ENCODE measurements at regions not wholly inside any gene's neighbourhood (a gene's known extent, or its start where the extent isn't known, plus 50 kb on each side); places are given as distances from the start of the nearest gene placed in this dataset.

GRCh38 chr21:35319684-35320283, 270.7 kb upstream of the RUNX1 start:
- H3K4me3 Mint-ChIP-seq: no peak overlapping the region
- H3K27ac Mint-ChIP-seq (ENCODE audit: unreplicated experiment): no peak overlapping the region
- no peaks in the 10 kb centered on the region for H3K27me3 Mint-ChIP-seq (ENCODE audit: low read depth)
- H3K36me3 Mint-ChIP-seq (ENCODE audit: low read depth): no peaks in the 10 kb centered on the region
- DNase-seq (ENCODE audit: low read depth, low spot score): no peak
- TF ChIP-seq CTCF (conservative IDR thresholded peaks at IDR 0.05): no peak
- no peaks in the 10 kb centered on the region for H3K9me3 Mint-ChIP-seq
- no peaks in the 10 kb centered on the region for H3K4me1 Mint-ChIP-seq

GRCh38 chr21:35316933-35317332, 267.8 kb upstream of the RUNX1 start:
- H3K27ac Mint-ChIP-seq (ENCODE audit: unreplicated experiment): no peak overlapping the region
- no peak for TF ChIP-seq CTCF (conservative IDR thresholded peaks at IDR 0.05)
- H3K9me3 Mint-ChIP-seq: no peaks in the 10 kb centered on the region
- DNase-seq (ENCODE audit: low read depth, low spot score): no peak
- H3K4me3 Mint-ChIP-seq: no peak overlapping the region
- H3K27me3 Mint-ChIP-seq (ENCODE audit: low read depth): no peaks in the 10 kb centered on the region
- H3K36me3 Mint-ChIP-seq (ENCODE audit: low read depth): no peaks in the 10 kb centered on the region
- H3K4me1 Mint-ChIP-seq: no peaks in the 10 kb centered on the region

GRCh38 chr21:35316456-35316855, 267.4 kb upstream of the RUNX1 start:
- TF ChIP-seq CTCF (conservative IDR thresholded peaks at IDR 0.05): no peak
- Mint-ChIP-seq H3K27ac (ENCODE audit: unreplicated experiment) (no peak overlapping the region), H3K9me3 (no peaks in the 10 kb centered on the region), H3K4me1 (no peaks in the 10 kb centered on the region), H3K27me3 (ENCODE audit: low read depth) (no peaks in the 10 kb centered on the region), H3K36me3 (ENCODE audit: low read depth) (no peaks in the 10 kb centered on the region), H3K4me3 (no peak overlapping the region)
- no peak for DNase-seq (ENCODE audit: low read depth, low spot score)

- Mint-ChIP-seq H3K27ac (ENCODE audit: unreplicated experiment) (no peak overlapping the region), H3K36me3 (ENCODE audit: low read depth) (no peaks in the 10 kb centered on the region), H3K4me1 (no peaks in the 10 kb centered on the region), H3K27me3 (ENCODE audit: low read depth) (no peaks in the 10 kb centered on the region), H3K9me3 (no peaks in the 10 kb centered on the region), H3K4me3 (no peak overlapping the region)
- TF ChIP-seq CTCF (conservative IDR thresholded peaks at IDR 0.05): no peak
- DNase-seq (ENCODE audit: low read depth, low spot score): no peak
Observed at GRCh38 chr21:35314857-35315582, 265.9 kb upstream of the RUNX1 start.

GRCh38 chr21:35311985-35312384, 262.9 kb upstream of the RUNX1 start:
- Mint-ChIP-seq H3K4me1 (no peaks in the 10 kb centered on the region), H3K27me3 (ENCODE audit: low read depth) (no peaks in the 10 kb centered on the region), H3K4me3 (no peak overlapping the region), H3K36me3 (ENCODE audit: low read depth) (no peaks in the 10 kb centered on the region), H3K27ac (ENCODE audit: unreplicated experiment) (no peak overlapping the region), H3K9me3 (peaks cover 2% of the 10 kb centered on the region)
- no peak for TF ChIP-seq CTCF (conservative IDR thresholded peaks at IDR 0.05)
- DNase-seq (ENCODE audit: low read depth, low spot score): no peak
